Colonic mucosa (tissue), 4 donors: ENCODE measurements at regions not wholly inside any gene's neighbourhood (a gene's known extent, or its start where the extent isn't known, plus 50 kb on each side); places are given as distances from the start of the nearest gene placed in this dataset.

ENCODE experiments used
- DNase-seq: peaks from one replicate; pipeline ENCODE4 v3.0.0-alpha.2; 2020
- H3K27ac ChIP-seq: fragments of 200-600 bp; one replicate; pipeline ENCODE4 v1.8.0; 2021
- H3K27me3 ChIP-seq: fragments of 200-600 bp; one replicate; pipeline ENCODE4 v1.8.0; 2021
- H3K36me3 ChIP-seq: fragments of 200-600 bp; one replicate; pipeline ENCODE4 v1.8.0; 2021
- H3K4me1 ChIP-seq: fragments of 200-600 bp; one replicate; pipeline ENCODE4 v1.8.0; 2021; ENCODE audit warnings: mild to moderate bottlenecking
- H3K4me3 ChIP-seq: fragments of 200-600 bp; one replicate; pipeline ENCODE4 v1.8.0; 2021
- H3K9ac ChIP-seq, 2 donors: one replicate each; pipeline ENCODE4 v1.7.0; 2013; ENCODE audit warnings: control low read depth in 2 of 2, low read depth in 2 of 2, low read length in 2 of 2
- H3K9me3 ChIP-seq: fragments of 200-600 bp; one replicate; pipeline ENCODE4 v1.8.0; 2021
- CTCF ChIP-seq: fragments of 200-600 bp; IDR thresholded peaks from one replicate; pipeline ENCODE4 v1.8.0; 2022; ENCODE audit warnings: antibody characterized with exemption, mild to moderate bottlenecking
- intact Hi-C: fragments of 100-400 bp; cut with DNase I; formaldehyde crosslinking; loops from one replicate; pipeline ENCODE4 v1.14.1; 2022
- donor health status: healthy.
- donor health status: DM: no; HTN: no; CAD: no.
- donor health status: DM: no; HTN: no; CAD: no.

DNA sequence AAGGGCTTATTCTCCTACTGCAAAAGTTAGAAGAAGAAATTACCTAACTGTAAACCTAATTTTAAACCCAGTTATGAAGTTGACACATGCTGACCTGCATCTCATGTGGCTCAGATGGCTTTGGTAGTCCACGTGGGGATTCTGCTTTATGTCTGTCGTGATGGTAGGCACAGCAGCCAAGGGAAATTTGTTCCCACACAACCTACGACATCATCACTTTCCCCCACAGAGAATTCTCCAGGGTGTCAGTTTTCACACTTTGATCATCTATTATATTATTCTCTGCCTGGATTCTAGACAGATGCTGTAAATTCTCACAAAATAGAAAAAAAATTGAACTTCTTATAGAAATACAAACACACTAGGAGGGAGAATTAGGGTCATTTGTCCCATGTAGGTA lies 70.6 kb downstream of the PTHLH start:
- Histone ChIP-seq H3K9ac (no peak overlapping the region), H3K27me3 (no peaks in the 10 kb centered on the region), H3K4me1 (no peaks in the 10 kb centered on the region), H3K4me3 (no peak overlapping the region), H3K36me3 (no peaks in the 10 kb centered on the region), H3K27ac (no peak overlapping the region), H3K9me3 (no peaks in the 10 kb centered on the region)
- intact Hi-C loops = no loop called here
- no peak for DNase-seq
- TF ChIP-seq CTCF = no peak

GRCh38 chr12:27900920-27901879 lies 71.3 kb downstream of the PTHLH start:
- Histone ChIP-seq H3K36me3 (no peaks in the 10 kb centered on the region), H3K9ac (no peak overlapping the region), H3K4me1 (no peaks in the 10 kb centered on the region), H3K9me3 (no peaks in the 10 kb centered on the region), H3K27ac (no peak overlapping the region), H3K4me3 (no peak overlapping the region), H3K27me3 (no peaks in the 10 kb centered on the region)
- no peak for TF ChIP-seq CTCF
- DNase-seq = no peak
- intact Hi-C loops = no loop called here

DNA sequence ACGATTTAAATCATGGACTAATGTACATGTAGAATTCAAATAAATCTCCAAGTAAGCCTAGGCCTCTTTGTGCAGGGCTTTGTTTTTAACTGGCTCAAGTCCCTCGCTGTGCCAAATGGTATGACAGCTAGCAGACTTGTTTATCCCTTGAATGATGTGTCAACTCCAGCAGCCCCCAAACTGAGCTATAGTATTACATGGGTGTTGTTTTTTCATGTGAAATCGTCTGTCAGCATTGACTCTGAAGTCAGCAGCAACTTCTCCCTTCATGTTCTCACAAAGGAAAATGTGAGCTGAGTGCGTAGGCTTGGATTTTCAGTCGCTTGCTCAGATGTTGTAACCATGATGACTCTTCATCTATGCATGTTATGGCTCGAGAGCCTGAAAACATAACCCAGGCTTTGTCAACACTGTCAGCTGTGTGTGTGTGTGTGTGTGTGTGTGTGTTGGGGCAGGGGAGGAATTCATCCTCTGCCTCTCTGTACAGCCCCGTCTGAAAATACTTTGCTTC lies 73.3 kb downstream of the PTHLH start:
- no peaks in the 10 kb centered on the region for H3K27me3 ChIP-seq
- H3K9ac ChIP-seq = no peak overlapping the region
- no peaks in the 10 kb centered on the region for H3K36me3 ChIP-seq
- intact Hi-C loops = no loop called here
- no peak for DNase-seq
- H3K27ac ChIP-seq = no peak overlapping the region
- no peak overlapping the region for H3K4me3 ChIP-seq
- H3K9me3 ChIP-seq = no peaks in the 10 kb centered on the region
- no peak for TF ChIP-seq CTCF
- H3K4me1 ChIP-seq = no peaks in the 10 kb centered on the region

DNA sequence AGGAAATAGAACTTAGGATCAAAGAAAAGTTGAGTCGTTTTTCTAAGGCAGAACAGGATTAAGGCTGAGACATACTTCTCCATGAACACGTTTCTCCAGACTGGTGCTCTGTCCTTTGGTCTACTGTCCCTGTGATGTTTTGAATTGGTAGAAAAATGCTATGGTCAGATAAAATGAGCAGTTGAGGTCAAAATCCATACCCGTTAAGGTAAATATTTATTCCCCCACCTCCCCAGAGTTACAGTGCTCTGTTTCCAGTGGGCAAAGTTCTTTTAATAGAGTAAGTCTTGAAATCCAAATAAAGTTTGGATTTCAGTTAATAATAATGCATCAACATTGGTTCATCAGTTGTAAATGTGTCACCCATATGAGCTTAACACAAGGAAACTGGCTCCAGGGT lies 74.5 kb downstream of the PTHLH start:
- Histone ChIP-seq H3K27ac (no peak overlapping the region), H3K9me3 (no peaks in the 10 kb centered on the region), H3K9ac (no peak overlapping the region), H3K36me3 (no peaks in the 10 kb centered on the region), H3K4me3 (no peak overlapping the region), H3K4me1 (no peaks in the 10 kb centered on the region), H3K27me3 (no peaks in the 10 kb centered on the region)
- DNase-seq = no peak
- intact Hi-C loops = no loop called here
- TF ChIP-seq CTCF = no peak

DNA sequence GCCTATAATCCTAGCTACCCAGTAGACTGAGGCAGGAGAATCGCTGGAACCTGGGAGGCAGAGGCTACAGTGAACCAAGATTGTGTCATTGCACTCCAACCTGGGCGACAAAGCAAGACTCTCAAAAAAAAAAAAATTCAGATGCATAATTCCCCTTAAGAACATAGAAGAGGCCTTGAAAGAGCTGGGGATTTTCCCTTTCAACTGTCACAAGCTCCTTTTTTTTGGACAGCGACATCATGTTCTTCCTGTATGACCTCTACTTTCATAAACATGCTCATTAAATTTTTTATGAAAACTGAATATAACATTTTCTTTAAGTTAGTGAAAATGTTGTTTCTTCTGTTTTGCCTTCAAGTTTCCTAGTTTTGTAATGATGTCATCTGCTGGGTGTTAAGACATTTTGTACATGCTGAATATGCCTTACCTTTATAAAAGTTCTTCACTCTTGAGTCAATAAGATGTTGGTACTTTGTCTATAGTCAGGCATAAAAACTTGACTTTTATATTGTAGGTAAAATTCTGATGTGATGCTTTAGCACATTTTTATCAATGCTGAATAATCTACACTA lies 76.0 kb downstream of the PTHLH start:
- TF ChIP-seq CTCF = no peak
- H3K27ac ChIP-seq = no peak overlapping the region
- H3K27me3 ChIP-seq = no peaks in the 10 kb centered on the region
- H3K36me3 ChIP-seq = no peaks in the 10 kb centered on the region
- no peak for DNase-seq
- intact Hi-C loops = no loop called here
- H3K9ac ChIP-seq = no peak overlapping the region
- H3K4me1 ChIP-seq = no peaks in the 10 kb centered on the region
- no peak overlapping the region for H3K4me3 ChIP-seq
- no peaks in the 10 kb centered on the region for H3K9me3 ChIP-seq
